H9 (cell line): ENCODE measurements at regions not wholly inside any gene's neighbourhood (a gene's known extent, or its start where the extent isn't known, plus 50 kb on each side); places are given as distances from the start of the nearest gene placed in this dataset.

ENCODE experiments used
- DNase-seq: peaks from one replicate; pipeline ENCODE4 v3.0.0-alpha.2; 2017
- H2AFZ ChIP-seq: one replicate; pipeline ENCODE4 v1.6.1; 2013; ENCODE audit warnings: mild to moderate bottlenecking, low read length, control low read depth, moderate library complexity
- H2AK5ac ChIP-seq: 2 replicates; pipeline ENCODE4 v1.6.1; 2013; ENCODE audit warnings: low read length, control low read depth, mixed read lengths; ENCODE audit not compliant: insufficient read length
- H2BK120ac ChIP-seq: one replicate; pipeline ENCODE4 v1.6.1; 2013; ENCODE audit warnings: low read depth, mild to moderate bottlenecking, low read length, control low read depth, inconsistent platforms; ENCODE audit not compliant: poor library complexity, severe bottlenecking
- H2BK12ac ChIP-seq: 2 replicates; pipeline ENCODE4 v1.6.1; 2013; ENCODE audit warnings: low read length, control low read depth, mixed read lengths, low read depth; ENCODE audit not compliant: insufficient read length
- H2BK15ac ChIP-seq: 2 replicates; pipeline ENCODE4 v1.6.1; 2013; ENCODE audit warnings: low read depth, low read length, control low read depth
- H2BK20ac ChIP-seq: one replicate; pipeline ENCODE4 v1.6.1; 2013; ENCODE audit warnings: low read depth, mild to moderate bottlenecking, low read length, control low read depth, inconsistent platforms; ENCODE audit not compliant: poor library complexity, severe bottlenecking
- H2BK5ac ChIP-seq: 2 replicates; pipeline ENCODE4 v1.6.1; 2013; ENCODE audit warnings: low read length, control low read depth, mixed read lengths; ENCODE audit not compliant: insufficient read length
- H3K14ac ChIP-seq: 2 replicates; pipeline ENCODE4 v1.6.1; 2013; ENCODE audit warnings: low read length, control low read depth; ENCODE audit not compliant: insufficient read depth
- H3K18ac ChIP-seq: 2 replicates; pipeline ENCODE4 v1.6.1; 2013; ENCODE audit warnings: low read depth, mild to moderate bottlenecking, mixed read lengths, low read length, control low read depth; ENCODE audit not compliant: insufficient read length
- H3K23ac ChIP-seq: 2 replicates; pipeline ENCODE4 v1.6.1; 2013; ENCODE audit warnings: low read length, control low read depth, mixed read lengths, low read depth; ENCODE audit not compliant: insufficient read length
- H3K23me2 ChIP-seq: 2 replicates; pipeline ENCODE4 v1.6.1; 2013; ENCODE audit warnings: low read depth, mild to moderate bottlenecking, mixed read lengths, low read length, control low read depth; ENCODE audit not compliant: insufficient read length, poor library complexity, severe bottlenecking
- H3K27ac ChIP-seq: 2 replicates; pipeline ENCODE4 v1.5.1; 2013; ENCODE audit warnings: low read length, control low read depth, mixed read lengths, low read depth; ENCODE audit not compliant: insufficient read length
- H3K27me3 ChIP-seq: 2 replicates; pipeline ENCODE4 v1.6.1; 2013; ENCODE audit warnings: low read length, control low read depth, inconsistent platforms; ENCODE audit not compliant: insufficient read depth
- H3K4ac ChIP-seq: 2 replicates; pipeline ENCODE4 v1.6.1; 2013; ENCODE audit warnings: low read depth, mild to moderate bottlenecking, control low read depth, inconsistent platforms, low read length, moderate library complexity
- H3K4me1 ChIP-seq: 2 replicates; pipeline ENCODE4 v1.6.1; 2013; ENCODE audit warnings: low read length, control low read depth, inconsistent platforms; ENCODE audit not compliant: insufficient read depth
- H3K4me2 ChIP-seq: 2 replicates; pipeline ENCODE4 v1.6.1; 2013; ENCODE audit warnings: low read length, control low read depth, mixed read lengths; ENCODE audit not compliant: insufficient read length, insufficient read depth
- H3K56ac ChIP-seq: 2 replicates; pipeline ENCODE4 v1.6.1; 2013; ENCODE audit warnings: low read depth, mild to moderate bottlenecking, mixed read lengths, low read length, control low read depth; ENCODE audit not compliant: insufficient read length
- H3K79me1 ChIP-seq: 2 replicates; pipeline ENCODE4 v1.6.1; 2013; ENCODE audit warnings: low read depth, mild to moderate bottlenecking, moderate library complexity, low read length, control low read depth, inconsistent platforms; ENCODE audit not compliant: insufficient read depth, poor library complexity, severe bottlenecking
- H3K79me2 ChIP-seq: 2 replicates; pipeline ENCODE4 v1.6.1; 2013; ENCODE audit warnings: low read length, control low read depth, inconsistent platforms; ENCODE audit not compliant: insufficient read depth
- H3K9ac ChIP-seq: 2 replicates; pipeline ENCODE4 v1.6.1; 2013; ENCODE audit warnings: low read length, control low read depth, mixed read lengths; ENCODE audit not compliant: insufficient read length; ENCODE audit errors: extremely low read depth
- H3K9me3 ChIP-seq: one replicate; pipeline ENCODE4 v1.6.1; 2013; ENCODE audit warnings: low read depth, low read length, inconsistent platforms; ENCODE audit not compliant: control insufficient read depth
- H3T11ph ChIP-seq: one replicate; pipeline ENCODE4 v1.6.1; 2013; ENCODE audit warnings: mild to moderate bottlenecking, low read length, control low read depth, inconsistent platforms
- H4K20me1 ChIP-seq: one replicate; pipeline ENCODE4 v1.6.1; 2013; ENCODE audit not compliant: control insufficient read depth, insufficient read length, insufficient read depth
- H4K5ac ChIP-seq: 2 replicates; pipeline ENCODE4 v1.6.1; 2013; ENCODE audit warnings: low read depth, mild to moderate bottlenecking, mixed read lengths, low read length, control low read depth; ENCODE audit not compliant: insufficient read length
- H4K8ac ChIP-seq: replicated peaks from 2 replicates; pipeline ENCODE4 v1.6.1; 2013; ENCODE audit warnings: low read length, control low read depth, mixed read lengths, low read depth; ENCODE audit not compliant: insufficient read length
- H4K91ac ChIP-seq: 2 replicates; pipeline ENCODE4 v1.6.1; 2013; ENCODE audit warnings: low read depth, mild to moderate bottlenecking, moderate library complexity, mixed read lengths, low read length, control low read depth; ENCODE audit not compliant: insufficient read length
- H3K27ac Mint-ChIP-seq, 3 experiments: 2 replicates in 2 of 3; 3 replicates in 1 of 3; pipeline ENCODE4 v1.8.0; 2020 to 2021; ENCODE audit warnings: mixed read lengths in 3 of 3, mild to moderate bottlenecking in 1 of 3, moderate library complexity in 1 of 3
- H3K27me3 Mint-ChIP-seq: 2 replicates; pipeline ENCODE4 v1.8.0; 2021; ENCODE audit warnings: low read depth, mild to moderate bottlenecking, moderate library complexity, mixed read lengths
- H3K36me3 Mint-ChIP-seq, 3 experiments: 2 replicates in 2 of 3; 3 replicates in 1 of 3; pipeline ENCODE4 v1.8.0; 2020 to 2021; ENCODE audit warnings: low read depth in 3 of 3, mixed read lengths in 3 of 3; ENCODE audit not compliant: insufficient read depth in 1 of 3
- H3K4me1 Mint-ChIP-seq, 2 experiments: 2 replicates each; pipeline ENCODE4 v1.8.0; 2020; ENCODE audit warnings: mixed read lengths in 2 of 2
- H3K4me3 Mint-ChIP-seq, 2 experiments: 2 replicates in 1 of 2; 3 replicates in 1 of 2; pipeline ENCODE4 v1.8.0; 2020 to 2021; ENCODE audit warnings: mild to moderate bottlenecking in 2 of 2, mixed read lengths in 2 of 2, moderate library complexity in 1 of 2
- H3K9me3 Mint-ChIP-seq, 2 experiments: 2 replicates in 1 of 2; 3 replicates in 1 of 2; pipeline ENCODE4 v1.8.0; 2020; ENCODE audit warnings: mild to moderate bottlenecking in 2 of 2, mixed read lengths in 2 of 2, moderate library complexity in 1 of 2
- CTCF ChIP-seq: fragments of 200-600 bp; sonication (generic); conservative IDR thresholded peaks from 3 replicates; pipeline ENCODE4 v1.8.0; 2021; ENCODE audit warnings: antibody characterized with exemption, mild to moderate bottlenecking
- WGBS: extraction: QIAGEN DNeasy Blood & Tissue Kit; methylation state at CpG from one replicate; pipeline ENCODE4 v1.1.7; 2013; ENCODE audit warnings: missing lambda C conversion rate, low lambda C conversion rate, mixed read lengths; ENCODE audit not compliant: insufficient read length; ENCODE audit errors: extremely low coverage; 5-methylcytosine and 5-hydroxymethylcytosine counted together

GRCh38 chr13:78182813-78183212 lies 264.2 kb upstream of the EDNRB start:
- Histone ChIP-seq H3K14ac (no peak overlapping the region), H4K5ac (no peak overlapping the region), H3K9ac (no peak overlapping the region), H3K9me3 (no peaks in the 10 kb centered on the region), H2BK120ac (no peak overlapping the region), H3K4ac (no peak overlapping the region), H3K27ac (no peak overlapping the region), H3K79me2 (no peaks in the 10 kb centered on the region), H2BK20ac (no peak overlapping the region), H3K79me1 (no peaks in the 10 kb centered on the region), H4K20me1 (no peaks in the 10 kb centered on the region), H3K4me1 (no peaks in the 10 kb centered on the region), H2BK5ac (no peak overlapping the region), H3T11ph (no peak overlapping the region), H2AK5ac (no peak overlapping the region), H3K23me2 (no peaks in the 10 kb centered on the region), H3K18ac (no peak overlapping the region), H3K27me3 (no peaks in the 10 kb centered on the region), H3K56ac (no peak overlapping the region), H3K23ac (no peak overlapping the region), H2AFZ (no peak overlapping the region), H3K4me2 (no peak overlapping the region), H2BK15ac (no peak overlapping the region), H4K8ac (no peak overlapping the region), H4K91ac (no peak overlapping the region), H2BK12ac (no peak overlapping the region)
- H3K4me1 Mint-ChIP-seq = peaks cover 0 to under 1% of the 10 kb centered on the region in 2 experiments; a peak in 1 of 4 replicates
- WGBS = no CpG with 5 or more reads among the region's 2 CpGs
- no peak overlapping the region for H3K27ac Mint-ChIP-seq
- no peak overlapping the region for H3K4me3 Mint-ChIP-seq
- H3K9me3 Mint-ChIP-seq = peaks cover 0 to 2% of the 10 kb centered on the region in 2 experiments; a peak in 1 of 5 replicates
- no peak for DNase-seq
- no peak for TF ChIP-seq CTCF
- H3K27me3 Mint-ChIP-seq = no peaks in the 10 kb centered on the region
- H3K36me3 Mint-ChIP-seq = no peaks in the 10 kb centered on the region
